ENCODE measurements at regions not wholly inside any gene's neighbourhood (a gene's known extent, or its start where the extent isn't known, plus 50 kb on each side); places are given as distances from the start of the nearest gene placed in this dataset.

DNA sequence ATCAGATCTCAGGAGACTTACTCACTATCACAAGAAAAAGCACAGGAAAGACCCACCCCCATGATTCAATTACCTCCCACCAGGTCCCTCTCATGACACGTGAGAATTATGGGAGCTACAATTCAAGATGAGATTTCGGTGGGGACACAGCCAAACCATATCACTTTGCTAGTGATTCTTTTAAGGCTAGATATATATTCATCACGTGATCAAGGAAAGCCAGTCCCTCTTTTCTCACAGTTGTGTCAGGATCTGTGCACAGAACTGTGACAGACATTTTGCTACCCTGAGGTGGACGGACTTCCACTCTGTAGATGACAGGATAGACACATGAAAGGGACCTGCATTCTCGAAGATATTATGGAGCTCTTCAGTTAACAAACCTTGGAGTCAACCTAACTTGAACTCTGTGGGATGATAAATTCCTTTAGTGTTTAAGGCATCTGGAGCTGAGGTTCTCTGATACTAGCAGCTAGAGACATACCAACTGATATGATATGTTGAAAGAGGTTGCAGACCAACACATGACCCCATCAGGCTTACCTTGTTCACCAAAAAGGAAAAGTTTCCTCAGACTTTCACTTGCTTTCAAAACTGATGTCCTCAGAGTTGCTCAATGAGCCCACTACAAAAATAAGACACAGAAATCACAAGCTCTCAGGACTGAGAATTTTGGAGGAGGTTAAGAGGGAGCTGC is 66.3 kb upstream of the SCG2 start:
- ChIA-PET CTCF (interaction anchor here (0.5 to 0.9 kb wide), 2 partner anchors 59 to 325 kb away, joined by 3 to 4 read pairs; no protein-coding TSS in a partner anchor), RAD21 (ENCODE audit: unreplicated experiment) (no interaction called here), SMC1A (ENCODE audit: uncharacterized antibody, unreplicated experiment) (interaction anchor here (0.8 kb wide), 1 partner anchor 60 kb away, joined by 3 read pairs; no protein-coding TSS in a partner anchor), POLR2A (no interaction called here)
- Histone ChIP-seq H3K9ac (ENCODE audit: control insufficient read depth, insufficient read depth, low read length) (no peak overlapping the region), H3K36me3 (ENCODE audit: control insufficient read depth in 2 of 2, insufficient read depth in 2 of 2, low read length in 1 of 2) (no peaks in the 10 kb centered on the region), H3K4me3 (no peak overlapping the region), H4K20me1 (ENCODE audit: control insufficient read depth, insufficient read depth) (no peaks in the 10 kb centered on the region), H3K79me2 (ENCODE audit: control insufficient read depth, insufficient read depth, low read length) (no peaks in the 10 kb centered on the region), H3K27me3 (replicated peaks in 1 of 2; ENCODE audit: control insufficient read depth in 2 of 2, insufficient read depth in 2 of 2, low read length in 1 of 2) (no peaks in the 10 kb centered on the region), H3K4me1 (ENCODE audit: control insufficient read depth, insufficient read depth, low read length) (no peaks in the 10 kb centered on the region), H2AFZ (ENCODE audit: control insufficient read depth, low read depth, low read length) (no peak overlapping the region), H3K9me3 (replicated peaks; ENCODE audit: control insufficient read depth, insufficient read depth, low read length) (no peaks in the 10 kb centered on the region; the same call in 2 of the 3 replicates), H3K4me2 (ENCODE audit: control insufficient read depth, insufficient read depth) (no peak overlapping the region), H3K27ac (ENCODE audit: control insufficient read depth, insufficient read depth) (no peak overlapping the region)
- in situ Hi-C loops (cut with MboI) (no loop called here), intact Hi-C loops (cut with micrococcal nuclease; ENCODE audit: unreplicated experiment) (no loop called here)
- FAIRE-seq (no peak), DNase-seq (ENCODE audit: low read depth, low spot score) (no peak), ATAC-seq (no peak)
- BruUV-seq (replicated peaks), result no TSS peak
- WGBS (ENCODE audit: insufficient coverage, insufficient replicate concordance, low lambda C conversion rate, missing lambda C conversion rate), result 0% methylated on average over 5 of the region's 5 CpGs
- TF ChIP-seq ZBED1 (IDR thresholded peaks at IDR 0.05; ENCODE audit: borderline replicate concordance) (no peak), CHD4 (IDR thresholded peaks at IDR 0.05) (no peak), ZNF217 (IDR thresholded peaks at IDR 0.05) (no peak), GABPA (IDR thresholded peaks at IDR 0.05; ENCODE audit: low read depth) (no peak), TBL1XR1 (IDR thresholded peaks at IDR 0.05; ENCODE audit: low read depth, low read length) (no peak), SMAD1 (IDR thresholded peaks at IDR 0.05; ENCODE audit: low read depth, partially characterized antibody) (no peak)
- TF ChIP-seq, protein P1, sequence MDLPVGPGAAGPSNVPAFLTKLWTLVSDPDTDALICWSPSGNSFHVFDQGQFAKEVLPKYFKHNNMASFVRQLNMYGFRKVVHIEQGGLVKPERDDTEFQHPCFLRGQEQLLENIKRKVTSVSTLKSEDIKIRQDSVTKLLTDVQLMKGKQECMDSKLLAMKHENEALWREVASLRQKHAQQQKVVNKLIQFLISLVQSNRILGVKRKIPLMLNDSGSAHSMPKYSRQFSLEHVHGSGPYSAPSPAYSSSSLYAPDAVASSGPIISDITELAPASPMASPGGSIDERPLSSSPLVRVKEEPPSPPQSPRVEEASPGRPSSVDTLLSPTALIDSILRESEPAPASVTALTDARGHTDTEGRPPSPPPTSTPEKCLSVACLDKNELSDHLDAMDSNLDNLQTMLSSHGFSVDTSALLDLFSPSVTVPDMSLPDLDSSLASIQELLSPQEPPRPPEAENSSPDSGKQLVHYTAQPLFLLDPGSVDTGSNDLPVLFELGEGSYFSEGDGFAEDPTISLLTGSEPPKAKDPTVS (IDR thresholded peaks at IDR 0.05; ENCODE audit: low read depth, low read length), result no peak
- TF ChIP-seq, protein P2, sequence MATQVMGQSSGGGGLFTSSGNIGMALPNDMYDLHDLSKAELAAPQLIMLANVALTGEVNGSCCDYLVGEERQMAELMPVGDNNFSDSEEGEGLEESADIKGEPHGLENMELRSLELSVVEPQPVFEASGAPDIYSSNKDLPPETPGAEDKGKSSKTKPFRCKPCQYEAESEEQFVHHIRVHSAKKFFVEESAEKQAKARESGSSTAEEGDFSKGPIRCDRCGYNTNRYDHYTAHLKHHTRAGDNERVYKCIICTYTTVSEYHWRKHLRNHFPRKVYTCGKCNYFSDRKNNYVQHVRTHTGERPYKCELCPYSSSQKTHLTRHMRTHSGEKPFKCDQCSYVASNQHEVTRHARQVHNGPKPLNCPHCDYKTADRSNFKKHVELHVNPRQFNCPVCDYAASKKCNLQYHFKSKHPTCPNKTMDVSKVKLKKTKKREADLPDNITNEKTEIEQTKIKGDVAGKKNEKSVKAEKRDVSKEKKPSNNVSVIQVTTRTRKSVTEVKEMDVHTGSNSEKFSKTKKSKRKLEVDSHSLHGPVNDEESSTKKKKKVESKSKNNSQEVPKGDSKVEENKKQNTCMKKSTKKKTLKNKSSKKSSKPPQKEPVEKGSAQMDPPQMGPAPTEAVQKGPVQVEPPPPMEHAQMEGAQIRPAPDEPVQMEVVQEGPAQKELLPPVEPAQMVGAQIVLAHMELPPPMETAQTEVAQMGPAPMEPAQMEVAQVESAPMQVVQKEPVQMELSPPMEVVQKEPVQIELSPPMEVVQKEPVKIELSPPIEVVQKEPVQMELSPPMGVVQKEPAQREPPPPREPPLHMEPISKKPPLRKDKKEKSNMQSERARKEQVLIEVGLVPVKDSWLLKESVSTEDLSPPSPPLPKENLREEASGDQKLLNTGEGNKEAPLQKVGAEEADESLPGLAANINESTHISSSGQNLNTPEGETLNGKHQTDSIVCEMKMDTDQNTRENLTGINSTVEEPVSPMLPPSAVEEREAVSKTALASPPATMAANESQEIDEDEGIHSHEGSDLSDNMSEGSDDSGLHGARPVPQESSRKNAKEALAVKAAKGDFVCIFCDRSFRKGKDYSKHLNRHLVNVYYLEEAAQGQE (IDR thresholded peaks at IDR 0.05; ENCODE audit: low read depth, low read length), result no peak
- TF ChIP-seq, protein P3, sequence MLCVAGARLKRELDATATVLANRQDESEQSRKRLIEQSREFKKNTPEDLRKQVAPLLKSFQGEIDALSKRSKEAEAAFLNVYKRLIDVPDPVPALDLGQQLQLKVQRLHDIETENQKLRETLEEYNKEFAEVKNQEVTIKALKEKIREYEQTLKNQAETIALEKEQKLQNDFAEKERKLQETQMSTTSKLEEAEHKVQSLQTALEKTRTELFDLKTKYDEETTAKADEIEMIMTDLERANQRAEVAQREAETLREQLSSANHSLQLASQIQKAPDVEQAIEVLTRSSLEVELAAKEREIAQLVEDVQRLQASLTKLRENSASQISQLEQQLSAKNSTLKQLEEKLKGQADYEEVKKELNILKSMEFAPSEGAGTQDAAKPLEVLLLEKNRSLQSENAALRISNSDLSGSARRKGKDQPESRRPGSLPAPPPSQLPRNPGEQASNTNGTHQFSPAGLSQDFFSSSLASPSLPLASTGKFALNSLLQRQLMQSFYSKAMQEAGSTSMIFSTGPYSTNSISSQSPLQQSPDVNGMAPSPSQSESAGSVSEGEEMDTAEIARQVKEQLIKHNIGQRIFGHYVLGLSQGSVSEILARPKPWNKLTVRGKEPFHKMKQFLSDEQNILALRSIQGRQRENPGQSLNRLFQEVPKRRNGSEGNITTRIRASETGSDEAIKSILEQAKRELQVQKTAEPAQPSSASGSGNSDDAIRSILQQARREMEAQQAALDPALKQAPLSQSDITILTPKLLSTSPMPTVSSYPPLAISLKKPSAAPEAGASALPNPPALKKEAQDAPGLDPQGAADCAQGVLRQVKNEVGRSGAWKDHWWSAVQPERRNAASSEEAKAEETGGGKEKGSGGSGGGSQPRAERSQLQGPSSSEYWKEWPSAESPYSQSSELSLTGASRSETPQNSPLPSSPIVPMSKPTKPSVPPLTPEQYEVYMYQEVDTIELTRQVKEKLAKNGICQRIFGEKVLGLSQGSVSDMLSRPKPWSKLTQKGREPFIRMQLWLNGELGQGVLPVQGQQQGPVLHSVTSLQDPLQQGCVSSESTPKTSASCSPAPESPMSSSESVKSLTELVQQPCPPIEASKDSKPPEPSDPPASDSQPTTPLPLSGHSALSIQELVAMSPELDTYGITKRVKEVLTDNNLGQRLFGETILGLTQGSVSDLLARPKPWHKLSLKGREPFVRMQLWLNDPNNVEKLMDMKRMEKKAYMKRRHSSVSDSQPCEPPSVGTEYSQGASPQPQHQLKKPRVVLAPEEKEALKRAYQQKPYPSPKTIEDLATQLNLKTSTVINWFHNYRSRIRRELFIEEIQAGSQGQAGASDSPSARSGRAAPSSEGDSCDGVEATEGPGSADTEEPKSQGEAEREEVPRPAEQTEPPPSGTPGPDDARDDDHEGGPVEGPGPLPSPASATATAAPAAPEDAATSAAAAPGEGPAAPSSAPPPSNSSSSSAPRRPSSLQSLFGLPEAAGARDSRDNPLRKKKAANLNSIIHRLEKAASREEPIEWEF (IDR thresholded peaks at IDR 0.05; ENCODE audit: insufficient replicate concordance, low read depth, low read length), result no peak
